OCI-LY7 (cell line): ENCODE measurements at regions not wholly inside any gene's neighbourhood (a gene's known extent, or its start where the extent isn't known, plus 50 kb on each side); places are given as distances from the start of the nearest gene placed in this dataset.

Experiments used
- EZH2phosphoT487 ChIP-seq: fragments of 200-600 bp; sonication (generic); IDR thresholded peaks from 2 replicates; pipeline ENCODE4 v1.6.1; 2018; ENCODE audit warnings: low read depth, borderline replicate concordance, mild to moderate bottlenecking, mixed run types, antibody characterized with exemption, low read length, moderate library complexity, mixed read lengths
- TF ChIP-seq, protein P1 (sequence below): fragments of 200-600 bp; sonication (generic); conservative IDR thresholded peaks from 2 replicates; pipeline ENCODE4 v1.5.1; 2014; ENCODE audit warnings: mild to moderate bottlenecking, antibody characterized with exemption, low read length, moderate library complexity, mixed read lengths

DNA sequence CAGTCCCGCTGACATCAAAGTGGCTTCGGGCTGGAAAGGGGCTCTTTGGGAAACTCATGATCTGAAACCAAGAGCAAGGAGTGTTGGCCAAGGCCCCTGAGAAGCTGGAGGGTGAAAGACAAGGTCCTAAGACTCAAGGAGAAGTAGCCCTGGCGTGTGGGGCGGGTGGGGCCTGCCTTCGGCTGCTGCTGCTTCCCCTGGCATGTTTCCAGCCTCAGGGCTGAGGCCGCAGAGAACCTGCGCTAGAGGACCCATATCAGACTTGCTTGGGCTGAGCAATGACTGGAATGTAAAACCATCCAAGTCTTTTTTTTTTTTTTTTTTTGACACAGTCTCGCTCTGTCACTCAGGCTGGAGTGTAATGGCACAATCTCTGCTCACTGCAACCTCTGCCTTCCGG lies 67.5 kb upstream of the GCSH start:
- TF ChIP-seq, protein P1, sequence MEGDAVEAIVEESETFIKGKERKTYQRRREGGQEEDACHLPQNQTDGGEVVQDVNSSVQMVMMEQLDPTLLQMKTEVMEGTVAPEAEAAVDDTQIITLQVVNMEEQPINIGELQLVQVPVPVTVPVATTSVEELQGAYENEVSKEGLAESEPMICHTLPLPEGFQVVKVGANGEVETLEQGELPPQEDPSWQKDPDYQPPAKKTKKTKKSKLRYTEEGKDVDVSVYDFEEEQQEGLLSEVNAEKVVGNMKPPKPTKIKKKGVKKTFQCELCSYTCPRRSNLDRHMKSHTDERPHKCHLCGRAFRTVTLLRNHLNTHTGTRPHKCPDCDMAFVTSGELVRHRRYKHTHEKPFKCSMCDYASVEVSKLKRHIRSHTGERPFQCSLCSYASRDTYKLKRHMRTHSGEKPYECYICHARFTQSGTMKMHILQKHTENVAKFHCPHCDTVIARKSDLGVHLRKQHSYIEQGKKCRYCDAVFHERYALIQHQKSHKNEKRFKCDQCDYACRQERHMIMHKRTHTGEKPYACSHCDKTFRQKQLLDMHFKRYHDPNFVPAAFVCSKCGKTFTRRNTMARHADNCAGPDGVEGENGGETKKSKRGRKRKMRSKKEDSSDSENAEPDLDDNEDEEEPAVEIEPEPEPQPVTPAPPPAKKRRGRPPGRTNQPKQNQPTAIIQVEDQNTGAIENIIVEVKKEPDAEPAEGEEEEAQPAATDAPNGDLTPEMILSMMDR: no peak
- no peak for TF ChIP-seq EZH2phosphoT487
